Upper lobe of left lung (tissue), 4 donors: ENCODE measurements at regions not wholly inside any gene's neighbourhood (a gene's known extent, or its start where the extent isn't known, plus 50 kb on each side); places are given as distances from the start of the nearest gene placed in this dataset.

Experiments used
- CTCF ChIP-seq, 6 experiments: fragments of 450-650 bp in 4 of 6; fragments of 200-600 bp in 2 of 6; sonication (generic) in 2 of 6; IDR thresholded peaks; one replicate each; pipeline ENCODE4 v1.5.1; 2016 to 2019; ENCODE audit warnings: antibody characterized with exemption in 6 of 6
- EP300 ChIP-seq, 4 donors: sonication (generic); formaldehyde crosslinking; IDR thresholded peaks; one replicate each; pipeline ENCODE4 v1.5.1; 2017; ENCODE audit warnings: antibody characterized with exemption in 4 of 4, control low read depth in 2 of 4
- POLR2A ChIP-seq, 4 donors: fragments of 450-650 bp; IDR thresholded peaks; one replicate each; pipeline ENCODE4 v1.5.1; 2016 to 2017; ENCODE audit warnings: antibody characterized with exemption in 4 of 4, mild to moderate bottlenecking in 2 of 4
- POLR2AphosphoS5 ChIP-seq, 2 donors: sonication (generic); formaldehyde crosslinking; IDR thresholded peaks; one replicate each; pipeline ENCODE4 v1.5.1; 2017; ENCODE audit warnings: antibody characterized with exemption in 2 of 2

- TF ChIP-seq POLR2A (IDR thresholded peaks at IDR 0.05) (no peak), CTCF (IDR thresholded peaks at IDR 0.05) (no peak), EP300 (IDR thresholded peaks at IDR 0.05) (no peak), POLR2AphosphoS5 (IDR thresholded peaks at IDR 0.05) (no peak)
Observed at GRCh38 chr13:78334059-78334458, 269.3 kb downstream of the POU4F1 start.
